Stimulated activated naive CD8-positive, alpha-beta T cell treated with anti-CD3 and anti-CD28 coated beads, Interleukin-15, amount 100 ng/mL, for 72 hours (primary cell): ENCODE measurements at regions not wholly inside any gene's neighbourhood (a gene's known extent, or its start where the extent isn't known, plus 50 kb on each side); places are given as distances from the start of the nearest gene placed in this dataset.
"Not testable (repeated sequence)": the region's sequence is repeated elsewhere in the genome, so short reads cannot be mapped to it uniquely, and the experiment has no call there.

Source experiments
- ATAC-seq: fragments of 150-1000 bp; cut with Tn5 transposase; 2 replicates; pipeline ENCODE4 v1.10.0; 2021; ENCODE audit warnings: mild to moderate bottlenecking, moderate library complexity
- DNase-seq, 2 donors: peaks; one replicate each; pipeline ENCODE4 v3.0.0; 2021 to 2022
- H3K27ac Mint-ChIP-seq, 2 donors: one replicate each; pipeline ENCODE4 v1.8.0; 2022; ENCODE audit warnings: mild to moderate bottlenecking in 2 of 2, mixed read lengths in 2 of 2, moderate library complexity in 2 of 2
- H3K27me3 Mint-ChIP-seq: one replicate; pipeline ENCODE4 v1.8.0; 2022; ENCODE audit warnings: mixed read lengths
- H3K4me1 Mint-ChIP-seq: one replicate; pipeline ENCODE4 v1.8.0; 2022; ENCODE audit warnings: mild to moderate bottlenecking, mixed read lengths
- H3K4me3 Mint-ChIP-seq, 2 donors: one replicate each; pipeline ENCODE4 v1.8.0; 2022; ENCODE audit warnings: mild to moderate bottlenecking in 2 of 2, mixed read lengths in 2 of 2, moderate library complexity in 1 of 2
- H3K9me3 Mint-ChIP-seq, 2 donors: one replicate each; pipeline ENCODE4 v1.8.0; 2022; ENCODE audit warnings: mixed read lengths in 2 of 2

GRCh38 chr13:87986639-87987250 lies 315.6 kb downstream of the SLITRK5 start:
- Mint-ChIP-seq H3K27ac (no peak overlapping the region), H3K4me1 (no peaks in the 10 kb centered on the region), H3K4me3 (no peak overlapping the region), H3K9me3 (peaks cover 5 to 12% of the 10 kb centered on the region in 2 donors), H3K27me3 (no peaks in the 10 kb centered on the region)
- ATAC-seq: no peak
- no peak for DNase-seq

DNA sequence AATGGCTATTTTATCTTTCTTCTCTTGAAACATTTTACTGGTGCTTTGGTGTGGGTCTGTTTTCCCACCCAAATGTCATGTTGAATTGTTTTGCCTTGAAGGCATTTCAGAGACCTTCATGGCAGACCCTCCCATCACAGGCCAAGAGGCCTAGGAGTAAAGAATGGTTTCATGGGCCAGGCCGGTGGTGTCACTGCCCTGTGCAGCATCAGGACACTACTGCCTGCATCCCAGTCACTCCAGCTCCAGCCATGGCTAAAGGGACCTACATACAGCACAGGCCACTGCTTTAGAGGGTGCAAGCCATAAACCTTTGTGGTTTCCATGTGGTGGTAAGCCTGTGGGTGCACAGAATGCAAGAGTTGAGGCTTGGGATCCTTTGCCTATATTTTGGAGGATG lies 326.9 kb downstream of the SLITRK5 start:
- H3K9me3 Mint-ChIP-seq: peaks cover 4 to 19% of the 10 kb centered on the region in 2 donors
- no peak for ATAC-seq
- no peak for DNase-seq
- no peak overlapping the region for H3K27ac Mint-ChIP-seq
- no peak overlapping the region for H3K4me3 Mint-ChIP-seq
- no peaks in the 10 kb centered on the region for H3K27me3 Mint-ChIP-seq
- H3K4me1 Mint-ChIP-seq: no peaks in the 10 kb centered on the region

DNA sequence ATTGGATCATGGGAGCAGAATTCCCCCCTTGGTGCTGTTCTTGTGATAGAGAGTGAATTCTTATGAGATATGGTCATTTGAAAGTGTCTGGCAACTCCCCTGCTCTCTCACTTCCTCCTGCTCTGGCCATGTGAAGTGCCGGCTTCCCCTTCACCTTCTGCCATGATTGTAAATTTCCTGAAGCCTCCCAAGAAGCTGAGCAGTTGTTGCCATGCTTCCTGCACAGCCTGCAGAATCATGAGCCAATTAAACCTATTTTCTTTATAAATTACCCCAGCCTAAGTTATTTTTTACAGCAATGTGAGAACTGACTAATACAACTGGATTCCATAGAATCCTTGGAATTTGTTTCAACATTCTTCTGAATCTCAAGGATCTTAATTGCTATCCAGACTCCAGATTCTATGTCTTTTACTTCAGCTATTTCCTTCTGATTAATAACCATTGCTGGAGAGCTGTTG lies 328.1 kb downstream of the SLITRK5 start:
- no peak overlapping the region for H3K4me3 Mint-ChIP-seq
- H3K27ac Mint-ChIP-seq: no peak overlapping the region
- peaks cover 0 to 19% of the 10 kb centered on the region in 2 donors for H3K9me3 Mint-ChIP-seq
- H3K4me1 Mint-ChIP-seq: no peaks in the 10 kb centered on the region
- DNase-seq: no peak
- ATAC-seq: no peak
- no peaks in the 10 kb centered on the region for H3K27me3 Mint-ChIP-seq

- no peaks in the 10 kb centered on the region for H3K27me3 Mint-ChIP-seq
Measured at GRCh38 chr13:87999788-88000187, 328.6 kb downstream of the SLITRK5 start.

GRCh38 chr13:88000239-88000638 lies 329.1 kb downstream of the SLITRK5 start:
- Mint-ChIP-seq H3K9me3 (peaks cover 0 to 25% of the 10 kb centered on the region in 2 donors), H3K27me3 (no peaks in the 10 kb centered on the region), H3K4me3 (no peak overlapping the region), H3K27ac (no peak overlapping the region), H3K4me1 (no peaks in the 10 kb centered on the region)
- DNase-seq (no peak), ATAC-seq (peak; percentile 28)

More at GRCh38 chr13:87999788-88000187, 328.6 kb downstream of the SLITRK5 start:
- no peaks in the 10 kb centered on the region for H3K4me1 Mint-ChIP-seq
- no peak overlapping the region for H3K27ac Mint-ChIP-seq
- H3K9me3 Mint-ChIP-seq: peaks cover 0 to 22% of the 10 kb centered on the region in 2 donors
- no peak for DNase-seq
- H3K4me3 Mint-ChIP-seq: no peak overlapping the region
- ATAC-seq: no peak

DNA sequence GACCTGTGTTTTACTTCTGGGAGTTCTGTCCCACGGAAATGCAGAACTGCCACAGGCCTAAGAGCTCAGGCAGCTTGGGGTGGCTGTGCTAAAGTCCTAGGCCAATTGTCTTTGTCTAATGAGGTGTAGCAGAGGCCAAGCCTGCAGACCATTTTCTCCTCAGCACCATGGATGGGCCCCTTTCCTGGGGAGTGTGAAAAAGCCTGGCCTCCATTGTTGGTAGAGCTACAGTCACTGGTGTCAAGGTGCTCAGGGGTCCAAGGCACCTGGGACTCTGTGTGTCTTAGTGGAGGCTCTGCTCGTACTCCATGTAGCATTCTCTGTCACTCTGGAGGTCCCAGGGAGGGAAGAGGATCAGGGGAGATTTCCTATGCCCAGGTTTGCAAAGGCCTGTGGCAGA lies 329.6 kb downstream of the SLITRK5 start:
- Mint-ChIP-seq H3K4me3 (no peak overlapping the region), H3K27me3 (no peaks in the 10 kb centered on the region), H3K4me1 (no peaks in the 10 kb centered on the region), H3K9me3 (peaks cover 0 to 25% of the 10 kb centered on the region in 2 donors), H3K27ac (no peak overlapping the region)
- DNase-seq (no peak), ATAC-seq (peak; percentile 20)

DNA sequence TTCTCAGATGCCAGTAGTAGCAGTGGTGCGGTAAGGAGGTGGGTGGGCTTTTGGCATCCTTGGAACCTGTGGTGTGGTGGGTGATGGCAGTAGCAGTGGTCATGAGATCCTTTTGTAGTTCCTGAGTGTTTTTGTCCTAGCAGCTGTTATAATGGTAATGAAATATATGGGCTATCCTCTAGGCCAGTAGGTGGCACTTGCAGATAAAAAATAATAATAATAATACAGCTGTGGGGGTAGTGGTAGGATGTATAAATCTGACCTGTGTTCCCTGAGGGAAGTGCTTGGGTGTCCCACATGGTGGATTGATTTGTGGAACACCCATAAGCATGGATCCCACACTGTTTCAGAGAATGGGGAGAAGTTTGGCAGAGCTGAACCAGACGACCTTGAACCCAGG lies 334.0 kb downstream of the SLITRK5 start:
- no peak overlapping the region for H3K27ac Mint-ChIP-seq
- H3K27me3 Mint-ChIP-seq: no peaks in the 10 kb centered on the region
- peaks cover 0 to 14% of the 10 kb centered on the region in 2 donors for H3K9me3 Mint-ChIP-seq
- no peak overlapping the region for H3K4me3 Mint-ChIP-seq
- DNase-seq (no peak), ATAC-seq (no peak)
- H3K4me1 Mint-ChIP-seq: no peaks in the 10 kb centered on the region

GRCh38 chr13:88014527-88014926 lies 343.4 kb downstream of the SLITRK5 start:
- H3K9me3 Mint-ChIP-seq: peaks cover 11 to 18% of the 10 kb centered on the region in 2 donors
- H3K27me3 Mint-ChIP-seq: no peaks in the 10 kb centered on the region
- DNase-seq (no peak), ATAC-seq (no peak)
- no peak overlapping the region for H3K4me3 Mint-ChIP-seq
- H3K27ac Mint-ChIP-seq: no peak overlapping the region
- H3K4me1 Mint-ChIP-seq: no peaks in the 10 kb centered on the region

DNA sequence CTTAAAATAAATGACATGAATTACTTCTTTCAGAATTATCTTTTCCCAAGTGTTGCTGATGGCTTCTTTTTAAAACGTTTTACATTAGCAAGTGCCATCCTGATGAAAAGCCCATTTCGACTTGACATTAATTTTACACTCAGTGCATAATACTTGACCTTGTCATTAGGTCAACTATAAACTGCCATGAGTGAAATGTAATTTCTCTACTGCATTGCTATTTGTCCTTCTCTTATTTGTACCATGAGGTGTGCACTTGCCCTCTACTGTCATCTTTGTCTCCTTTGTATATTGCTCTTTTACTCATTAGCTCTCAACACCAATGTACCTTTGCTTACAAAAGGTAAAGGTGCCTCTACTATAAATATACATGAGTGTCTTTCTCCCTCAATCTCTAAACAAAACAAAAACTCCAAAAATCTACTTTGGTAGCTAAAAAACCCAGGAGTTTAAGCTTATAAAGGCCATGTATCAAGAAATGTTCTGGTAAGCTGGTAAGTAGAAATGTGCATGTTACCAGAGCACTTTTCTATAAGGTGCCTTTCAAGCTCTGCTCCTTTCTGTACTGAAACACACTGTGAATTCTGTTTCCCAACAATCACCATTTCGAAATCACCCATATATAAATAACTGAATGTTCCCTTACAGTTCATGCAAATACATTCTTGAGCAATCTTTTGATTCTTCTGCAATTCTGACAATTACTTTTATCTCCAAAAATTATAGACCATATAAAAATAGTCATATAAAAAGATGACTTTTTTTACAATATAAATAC lies 351.4 kb downstream of the SLITRK5 start:
- Mint-ChIP-seq H3K9me3 (peaks cover 10 to 11% of the 10 kb centered on the region in 2 donors), H3K27ac (no peak overlapping the region), H3K4me1 (no peaks in the 10 kb centered on the region), H3K27me3 (no peaks in the 10 kb centered on the region), H3K4me3 (no peak overlapping the region)
- DNase-seq: no peak
- ATAC-seq: no peak

- no peak overlapping the region for H3K4me3 Mint-ChIP-seq
- H3K4me1 Mint-ChIP-seq: no peaks in the 10 kb centered on the region
- no peak overlapping the region for H3K27ac Mint-ChIP-seq
- ATAC-seq (no peak), DNase-seq (no peak)
- H3K27me3 Mint-ChIP-seq: no peaks in the 10 kb centered on the region
- H3K9me3 Mint-ChIP-seq: peaks cover 0 to 5% of the 10 kb centered on the region in 2 donors
Measured at GRCh38 chr13:88026241-88026640, 355.1 kb downstream of the SLITRK5 start.

- DNase-seq: no peak
- no peak for ATAC-seq
- H3K27ac Mint-ChIP-seq: no peak overlapping the region
- no peaks in the 10 kb centered on the region for H3K4me1 Mint-ChIP-seq
- H3K27me3 Mint-ChIP-seq: no peaks in the 10 kb centered on the region
- peaks cover 0 to 4% of the 10 kb centered on the region in 2 donors for H3K9me3 Mint-ChIP-seq
- no peak overlapping the region for H3K4me3 Mint-ChIP-seq
Measured at GRCh38 chr13:88031980-88032559, 360.9 kb downstream of the SLITRK5 start.

GRCh38 chr13:88036205-88036604 lies 365.0 kb downstream of the SLITRK5 start:
- H3K4me3 Mint-ChIP-seq, H3K4me1 Mint-ChIP-seq, H3K27me3 Mint-ChIP-seq, H3K9me3 Mint-ChIP-seq, ATAC-seq, H3K27ac Mint-ChIP-seq, DNase-seq: not testable (repeated sequence)

DNA sequence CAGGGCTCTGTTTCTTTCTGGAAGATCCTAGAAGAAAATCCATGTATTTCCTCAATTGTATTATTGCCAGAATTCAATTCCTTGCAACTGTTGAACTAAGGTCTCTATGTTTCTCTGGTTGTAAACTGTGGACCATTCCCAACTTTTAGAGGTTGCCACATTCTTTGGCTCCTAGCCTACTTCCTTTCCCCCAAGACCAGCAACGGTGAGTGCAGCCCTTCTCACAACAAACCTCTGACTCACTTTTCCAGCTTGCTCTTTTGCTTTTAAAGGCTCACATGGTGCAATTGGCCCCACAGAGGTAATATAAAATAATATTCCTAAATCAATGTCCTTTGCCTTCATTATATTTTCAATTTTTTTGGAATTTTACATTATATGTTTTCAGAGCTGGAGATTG lies 371.3 kb downstream of the SLITRK5 start:
- Mint-ChIP-seq H3K9me3 (peaks cover 0 to 7% of the 10 kb centered on the region in 2 donors), H3K27me3 (no peaks in the 10 kb centered on the region), H3K4me3 (no peak overlapping the region), H3K4me1 (no peaks in the 10 kb centered on the region), H3K27ac (no peak overlapping the region)
- DNase-seq (no peak), ATAC-seq (no peak)

- H3K27ac Mint-ChIP-seq: no peak overlapping the region
- H3K4me3 Mint-ChIP-seq: no peak overlapping the region
- H3K4me1 Mint-ChIP-seq: no peaks in the 10 kb centered on the region
- H3K27me3 Mint-ChIP-seq: no peaks in the 10 kb centered on the region
- DNase-seq (no peak), ATAC-seq (no peak)
- peaks cover 11 to 14% of the 10 kb centered on the region in 2 donors for H3K9me3 Mint-ChIP-seq
Measured at GRCh38 chr13:88051746-88052482, 380.7 kb downstream of the SLITRK5 start.

DNA sequence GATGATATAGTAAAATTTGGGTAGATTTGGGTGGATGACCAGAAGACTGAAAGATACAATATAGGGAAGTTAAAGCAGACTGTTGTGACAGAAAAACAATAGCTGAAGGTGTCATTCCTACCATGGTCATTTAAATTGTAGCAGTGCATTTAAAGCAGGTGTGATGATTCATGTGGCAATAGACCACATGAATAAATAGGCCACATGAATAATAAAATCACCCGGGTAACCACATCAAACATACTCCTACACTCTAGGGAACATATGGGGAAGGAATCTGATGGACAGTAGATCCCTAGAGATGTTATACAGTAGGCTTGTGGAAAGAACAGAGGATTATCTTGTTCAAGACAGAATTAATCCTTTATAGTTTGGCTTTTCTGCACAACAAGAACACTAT lies 392.6 kb downstream of the SLITRK5 start:
- Mint-ChIP-seq H3K4me1 (no peaks in the 10 kb centered on the region), H3K9me3 (peaks cover 8 to 25% of the 10 kb centered on the region in 2 donors), H3K4me3 (no peak overlapping the region), H3K27me3 (no peaks in the 10 kb centered on the region), H3K27ac (no peak overlapping the region)
- DNase-seq (no peak), ATAC-seq (no peak)
